Neural cell (in vitro differentiated cells): ENCODE measurements at regions not wholly inside any gene's neighbourhood (a gene's known extent, or its start where the extent isn't known, plus 50 kb on each side); places are given as distances from the start of the nearest gene placed in this dataset.

Experiments
- H2AFZ ChIP-seq: fragments of 200-600, 300-800 bp; sonication (generic), shearing (Covaris generic); 2 replicates; pipeline ENCODE4 v1.6.0; 2014; ENCODE audit warnings: low read depth, mild to moderate bottlenecking, antibody characterized with exemption, low read length, moderate library complexity
- H3F3A ChIP-seq: fragments of 200-600 bp; shearing (Covaris generic); 2 replicates; pipeline ENCODE4 v1.6.1; 2016; ENCODE audit warnings: mild to moderate bottlenecking, moderate library complexity, mixed read lengths, antibody characterized with exemption, low read length; ENCODE audit not compliant: insufficient read depth, poor library complexity, severe bottlenecking
- H3K27ac ChIP-seq: fragments of 200-600, 300-800 bp; sonication (generic), shearing (Covaris generic); 2 replicates; pipeline ENCODE4 v1.5.1; 2014; ENCODE audit warnings: mild to moderate bottlenecking, low read length, moderate library complexity
- H3K27me3 ChIP-seq: fragments of 300-800, 200-600 bp; sonication (generic), shearing (Covaris generic); 2 replicates; pipeline ENCODE4 v1.6.0; 2014; ENCODE audit warnings: mild to moderate bottlenecking, low read depth, low read length, moderate library complexity; ENCODE audit not compliant: insufficient read depth
- H3K36me3 ChIP-seq: fragments of 300-800, 200-600 bp; sonication (generic), shearing (Covaris generic); 2 replicates; pipeline ENCODE4 v1.5.1; 2014; ENCODE audit warnings: mild to moderate bottlenecking, antibody characterized with exemption, low read length, moderate library complexity; ENCODE audit not compliant: insufficient read depth
- H3K4me2 ChIP-seq: fragments of 300-800, 200-600 bp; sonication (generic), shearing (Covaris generic); 2 replicates; pipeline ENCODE4 v1.6.0; 2014; ENCODE audit warnings: mild to moderate bottlenecking, low read length
- H3K4me3 ChIP-seq: fragments of 300-800, 200-600 bp; sonication (generic), shearing (Covaris generic); 2 replicates; pipeline ENCODE4 v1.5.1; 2014; ENCODE audit warnings: mild to moderate bottlenecking, low read length, moderate library complexity
- H3K79me2 ChIP-seq: fragments of 200-600 bp; shearing (Covaris generic); replicated peaks from 2 replicates; pipeline ENCODE4 v1.6.0; 2014; ENCODE audit warnings: mild to moderate bottlenecking, low read length, moderate library complexity; ENCODE audit not compliant: insufficient read depth
- H3K9ac ChIP-seq: fragments of 300-800, 200-600 bp; sonication (generic), shearing (Covaris generic); 2 replicates; pipeline ENCODE4 v1.6.1; 2016; ENCODE audit warnings: mild to moderate bottlenecking, low read length, mixed read lengths
- H3K9me2 ChIP-seq: fragments of 200-600 bp; shearing (Covaris generic); 2 replicates; pipeline ENCODE4 v1.6.1; 2016; ENCODE audit warnings: mild to moderate bottlenecking, low read length, mixed read lengths; ENCODE audit not compliant: insufficient read depth
- H3K9me3 ChIP-seq: fragments of 200-600, 300-800 bp; sonication (generic), shearing (Covaris generic); 2 replicates; pipeline ENCODE4 v1.6.1; 2016; ENCODE audit warnings: mild to moderate bottlenecking, mixed run types, low read length, moderate library complexity, mixed read lengths
- H4K20me1 ChIP-seq: fragments of 200-600 bp; shearing (Covaris generic); 2 replicates; pipeline ENCODE4 v1.6.1; 2016; ENCODE audit warnings: mild to moderate bottlenecking, mixed run types; ENCODE audit not compliant: insufficient read depth
- EP300 ChIP-seq: fragments of 450-650 bp; conservative IDR thresholded peaks from 2 replicates; pipeline ENCODE4 v1.6.1; 2014; ENCODE audit warnings: antibody characterized with exemption, mild to moderate bottlenecking, moderate library complexity; ENCODE audit not compliant: poor library complexity, severe bottlenecking
- EZH2 ChIP-seq: fragments of 200-600, 300-800 bp; shearing (Covaris generic), sonication (generic); IDR thresholded peaks from 2 replicates; pipeline ENCODE4 v1.6.1; 2014; ENCODE audit warnings: antibody characterized with exemption, low read length, borderline replicate concordance, mild to moderate bottlenecking; ENCODE audit not compliant: insufficient read depth, poor library complexity, severe bottlenecking
- MXI1 ChIP-seq: fragments of 450-650 bp; conservative IDR thresholded peaks from 2 replicates; pipeline ENCODE4 v1.6.1; 2014; ENCODE audit warnings: antibody characterized with exemption, mild to moderate bottlenecking; ENCODE audit not compliant: poor library complexity, severe bottlenecking
- POLR2AphosphoS5 ChIP-seq: IDR thresholded peaks from 2 replicates; pipeline ENCODE4 v1.6.1; 2012
- RAD21 ChIP-seq: fragments of 450-650 bp; conservative IDR thresholded peaks from 2 replicates; pipeline ENCODE4 v1.6.1; 2014; ENCODE audit warnings: antibody characterized with exemption, mild to moderate bottlenecking, moderate library complexity
- SMC3 ChIP-seq: fragments of 450-650 bp; conservative IDR thresholded peaks from 2 replicates; pipeline ENCODE4 v1.6.1; 2014; ENCODE audit warnings: antibody characterized with exemption, mild to moderate bottlenecking, moderate library complexity; ENCODE audit not compliant: poor library complexity
- TAF1 ChIP-seq: IDR thresholded peaks from 2 replicates; pipeline ENCODE4 v1.6.1; 2012; ENCODE audit warnings: low read depth
- TF ChIP-seq, protein P1 (sequence below): fragments of 450-650 bp; IDR thresholded peaks from 2 replicates; pipeline ENCODE4 v1.5.1; 2014; ENCODE audit warnings: antibody characterized with exemption, mild to moderate bottlenecking, moderate library complexity; ENCODE audit not compliant: poor library complexity, severe bottlenecking
- TF ChIP-seq, protein P2 (sequence below): IDR thresholded peaks from 2 replicates; pipeline ENCODE4 v1.6.1; 2012; ENCODE audit warnings: borderline replicate concordance

DNA sequence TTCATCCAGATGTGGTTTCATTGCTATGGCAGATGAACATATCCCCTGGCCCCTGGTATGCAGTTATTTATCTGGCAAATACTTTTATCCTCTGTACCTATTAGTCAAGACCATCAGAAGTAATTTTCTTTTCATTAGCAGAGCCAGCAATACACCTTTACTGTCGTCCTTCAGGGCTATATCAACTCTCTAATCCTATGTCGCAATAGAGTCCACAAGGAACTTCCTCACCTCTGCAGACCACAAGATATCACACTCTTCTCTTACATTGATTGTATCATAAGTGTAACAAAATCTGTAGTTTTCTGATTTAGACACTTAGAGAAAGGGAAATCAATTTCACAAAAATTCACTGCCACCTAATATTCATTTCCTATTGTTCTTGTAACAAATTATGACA lies 252.9 kb upstream of the DCC start:
- TF ChIP-seq, protein P1, sequence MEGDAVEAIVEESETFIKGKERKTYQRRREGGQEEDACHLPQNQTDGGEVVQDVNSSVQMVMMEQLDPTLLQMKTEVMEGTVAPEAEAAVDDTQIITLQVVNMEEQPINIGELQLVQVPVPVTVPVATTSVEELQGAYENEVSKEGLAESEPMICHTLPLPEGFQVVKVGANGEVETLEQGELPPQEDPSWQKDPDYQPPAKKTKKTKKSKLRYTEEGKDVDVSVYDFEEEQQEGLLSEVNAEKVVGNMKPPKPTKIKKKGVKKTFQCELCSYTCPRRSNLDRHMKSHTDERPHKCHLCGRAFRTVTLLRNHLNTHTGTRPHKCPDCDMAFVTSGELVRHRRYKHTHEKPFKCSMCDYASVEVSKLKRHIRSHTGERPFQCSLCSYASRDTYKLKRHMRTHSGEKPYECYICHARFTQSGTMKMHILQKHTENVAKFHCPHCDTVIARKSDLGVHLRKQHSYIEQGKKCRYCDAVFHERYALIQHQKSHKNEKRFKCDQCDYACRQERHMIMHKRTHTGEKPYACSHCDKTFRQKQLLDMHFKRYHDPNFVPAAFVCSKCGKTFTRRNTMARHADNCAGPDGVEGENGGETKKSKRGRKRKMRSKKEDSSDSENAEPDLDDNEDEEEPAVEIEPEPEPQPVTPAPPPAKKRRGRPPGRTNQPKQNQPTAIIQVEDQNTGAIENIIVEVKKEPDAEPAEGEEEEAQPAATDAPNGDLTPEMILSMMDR: no peak
- TF ChIP-seq RAD21: no peak
- no peaks in the 10 kb centered on the region for H3F3A ChIP-seq
- no peaks in the 10 kb centered on the region for H3K9me3 ChIP-seq
- no peaks in the 10 kb centered on the region for H3K9me2 ChIP-seq
- H3K27me3 ChIP-seq: no peaks in the 10 kb centered on the region
- H3K4me3 ChIP-seq: no peak overlapping the region
- H4K20me1 ChIP-seq: no peaks in the 10 kb centered on the region
- H3K9ac ChIP-seq: no peak overlapping the region
- H3K4me2 ChIP-seq: no peak overlapping the region
- H3K27ac ChIP-seq: no peak overlapping the region
- H3K79me2 ChIP-seq: no peaks in the 10 kb centered on the region
- no peak overlapping the region for H2AFZ ChIP-seq
- H3K36me3 ChIP-seq: no peaks in the 10 kb centered on the region

DNA sequence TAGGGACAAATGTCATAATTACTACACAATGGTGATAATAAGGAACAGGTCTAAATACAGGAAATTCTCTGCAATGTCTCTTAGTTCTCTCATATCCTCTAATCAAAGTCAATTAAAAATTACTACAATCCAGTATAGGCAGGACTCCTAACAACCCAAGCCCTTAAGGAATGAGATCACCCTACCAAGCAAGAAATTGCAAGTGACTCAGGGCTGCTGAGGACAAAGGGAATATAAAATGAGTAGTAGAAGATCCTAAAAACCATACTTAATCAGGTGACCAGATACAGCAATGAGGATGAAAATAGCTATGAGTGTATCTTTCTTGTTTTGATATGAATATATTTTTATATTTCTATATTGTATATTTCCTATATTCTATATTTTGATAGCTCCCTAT lies 250.0 kb upstream of the DCC start:
- Histone ChIP-seq H3F3A (no peaks in the 10 kb centered on the region), H3K27ac (no peak overlapping the region), H3K27me3 (no peaks in the 10 kb centered on the region), H4K20me1 (no peaks in the 10 kb centered on the region), H3K79me2 (no peaks in the 10 kb centered on the region), H3K36me3 (no peaks in the 10 kb centered on the region), H2AFZ (no peak overlapping the region), H3K9me3 (no peaks in the 10 kb centered on the region), H3K4me2 (no peak overlapping the region), H3K4me3 (no peak overlapping the region), H3K9ac (no peak overlapping the region), H3K9me2 (no peaks in the 10 kb centered on the region)
- TF ChIP-seq, protein P2, sequence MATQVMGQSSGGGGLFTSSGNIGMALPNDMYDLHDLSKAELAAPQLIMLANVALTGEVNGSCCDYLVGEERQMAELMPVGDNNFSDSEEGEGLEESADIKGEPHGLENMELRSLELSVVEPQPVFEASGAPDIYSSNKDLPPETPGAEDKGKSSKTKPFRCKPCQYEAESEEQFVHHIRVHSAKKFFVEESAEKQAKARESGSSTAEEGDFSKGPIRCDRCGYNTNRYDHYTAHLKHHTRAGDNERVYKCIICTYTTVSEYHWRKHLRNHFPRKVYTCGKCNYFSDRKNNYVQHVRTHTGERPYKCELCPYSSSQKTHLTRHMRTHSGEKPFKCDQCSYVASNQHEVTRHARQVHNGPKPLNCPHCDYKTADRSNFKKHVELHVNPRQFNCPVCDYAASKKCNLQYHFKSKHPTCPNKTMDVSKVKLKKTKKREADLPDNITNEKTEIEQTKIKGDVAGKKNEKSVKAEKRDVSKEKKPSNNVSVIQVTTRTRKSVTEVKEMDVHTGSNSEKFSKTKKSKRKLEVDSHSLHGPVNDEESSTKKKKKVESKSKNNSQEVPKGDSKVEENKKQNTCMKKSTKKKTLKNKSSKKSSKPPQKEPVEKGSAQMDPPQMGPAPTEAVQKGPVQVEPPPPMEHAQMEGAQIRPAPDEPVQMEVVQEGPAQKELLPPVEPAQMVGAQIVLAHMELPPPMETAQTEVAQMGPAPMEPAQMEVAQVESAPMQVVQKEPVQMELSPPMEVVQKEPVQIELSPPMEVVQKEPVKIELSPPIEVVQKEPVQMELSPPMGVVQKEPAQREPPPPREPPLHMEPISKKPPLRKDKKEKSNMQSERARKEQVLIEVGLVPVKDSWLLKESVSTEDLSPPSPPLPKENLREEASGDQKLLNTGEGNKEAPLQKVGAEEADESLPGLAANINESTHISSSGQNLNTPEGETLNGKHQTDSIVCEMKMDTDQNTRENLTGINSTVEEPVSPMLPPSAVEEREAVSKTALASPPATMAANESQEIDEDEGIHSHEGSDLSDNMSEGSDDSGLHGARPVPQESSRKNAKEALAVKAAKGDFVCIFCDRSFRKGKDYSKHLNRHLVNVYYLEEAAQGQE: no peak
- TF ChIP-seq POLR2AphosphoS5 (no peak), RAD21 (no peak), EP300 (no peak), SMC3 (no peak), TAF1 (no peak), MXI1 (no peak), EZH2 (no peak)
- TF ChIP-seq, protein P1: no peak
